ENCODE measurements at regions not wholly inside any gene's neighbourhood (a gene's known extent, or its start where the extent isn't known, plus 50 kb on each side); places are given as distances from the start of the nearest gene placed in this dataset.

DNA sequence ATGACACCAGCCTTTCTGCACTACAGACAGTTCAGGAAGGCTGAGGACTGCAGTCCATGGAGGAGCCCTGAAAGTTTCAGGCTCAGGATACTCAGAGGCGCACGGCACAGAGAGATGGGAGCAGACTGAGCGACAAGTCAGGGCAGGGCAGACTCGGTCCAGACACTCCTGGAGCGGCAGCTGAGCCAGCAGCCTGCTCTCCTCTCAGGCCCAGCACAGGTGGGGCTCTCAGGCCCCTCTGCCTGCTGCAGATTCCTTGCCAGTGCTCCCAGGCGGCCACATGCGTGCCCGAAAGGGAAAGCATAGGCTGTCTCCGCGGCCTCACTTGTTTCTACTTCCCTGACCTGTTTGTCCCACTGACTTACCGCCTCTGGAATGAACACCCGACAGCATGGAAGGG is 228.3 kb downstream of the IRX2 start:
- no peak overlapping the region for H3K4me3 ChIP-seq
- ATAC-seq: no peak
- no peak for TF ChIP-seq CTCF (IDR thresholded peaks at IDR 0.05 in 4 of 5, conservative IDR thresholded peaks at IDR 0.05 in 1 of 5)
- TF ChIP-seq POLR2A (IDR thresholded peaks at IDR 0.05): no peak
- no peaks in the 10 kb centered on the region for H3K4me1 ChIP-seq
- no peaks in the 10 kb centered on the region for H3K9me3 ChIP-seq
- intact Hi-C loops (cut with DNase I; ENCODE audit: low total_unique reads) (no loop called here), in situ Hi-C loops (cut with MboI; ENCODE audit: low sequenced_read_pairs in 4 of 4) (no loop called here)
- no peak overlapping the region for H3K27ac ChIP-seq
- no peaks in the 10 kb centered on the region for H3K27me3 ChIP-seq
- DNase-seq: no peak
- no peaks in the 10 kb centered on the region for H3K36me3 ChIP-seq

GRCh38 chr5:2522372-2522771 is 229.1 kb downstream of the IRX2 start:
- no peaks in the 10 kb centered on the region for H3K27me3 ChIP-seq
- H3K36me3 ChIP-seq: no peaks in the 10 kb centered on the region
- H3K27ac ChIP-seq: no peak overlapping the region
- DNase-seq (no peak), ATAC-seq (no peak)
- in situ Hi-C loops (cut with MboI; ENCODE audit: low sequenced_read_pairs in 4 of 4) (no loop called here), intact Hi-C loops (cut with DNase I; ENCODE audit: low total_unique reads) (no loop called here)
- TF ChIP-seq CTCF (IDR thresholded peaks at IDR 0.05 in 4 of 5, conservative IDR thresholded peaks at IDR 0.05 in 1 of 5): no peak
- TF ChIP-seq POLR2A (IDR thresholded peaks at IDR 0.05): no peak
- H3K9me3 ChIP-seq: no peaks in the 10 kb centered on the region
- H3K4me1 ChIP-seq: no peaks in the 10 kb centered on the region
- H3K4me3 ChIP-seq: no peak overlapping the region

GRCh38 chr5:2519153-2519552 is 232.3 kb downstream of the IRX2 start:
- Histone ChIP-seq H3K9me3 (no peaks in the 10 kb centered on the region), H3K27me3 (no peaks in the 10 kb centered on the region), H3K36me3 (no peaks in the 10 kb centered on the region), H3K27ac (no peak overlapping the region), H3K4me3 (no peak overlapping the region), H3K4me1 (no peaks in the 10 kb centered on the region)
- DNase-seq: no peak
- no peak for ATAC-seq
- intact Hi-C loops (cut with DNase I; ENCODE audit: low total_unique reads) (no loop called here), in situ Hi-C loops (cut with MboI; ENCODE audit: low sequenced_read_pairs in 4 of 4) (no loop called here)
- no peak for TF ChIP-seq CTCF (IDR thresholded peaks at IDR 0.05 in 4 of 5, conservative IDR thresholded peaks at IDR 0.05 in 1 of 5)
- no peak for TF ChIP-seq POLR2A (IDR thresholded peaks at IDR 0.05)

GRCh38 chr5:2517451-2517850 is 234.0 kb downstream of the IRX2 start:
- in situ Hi-C loops (cut with MboI; ENCODE audit: low sequenced_read_pairs in 4 of 4): no loop called here
- ATAC-seq (no peak), DNase-seq (no peak)
- H3K9me3 ChIP-seq: no peaks in the 10 kb centered on the region
- intact Hi-C loops (cut with DNase I; ENCODE audit: low total_unique reads): no loop called here
- no peak overlapping the region for H3K4me3 ChIP-seq
- TF ChIP-seq POLR2A (IDR thresholded peaks at IDR 0.05): no peak
- H3K27me3 ChIP-seq: no peaks in the 10 kb centered on the region
- no peaks in the 10 kb centered on the region for H3K36me3 ChIP-seq
- H3K27ac ChIP-seq: no peak overlapping the region
- H3K4me1 ChIP-seq: no peaks in the 10 kb centered on the region

DNA sequence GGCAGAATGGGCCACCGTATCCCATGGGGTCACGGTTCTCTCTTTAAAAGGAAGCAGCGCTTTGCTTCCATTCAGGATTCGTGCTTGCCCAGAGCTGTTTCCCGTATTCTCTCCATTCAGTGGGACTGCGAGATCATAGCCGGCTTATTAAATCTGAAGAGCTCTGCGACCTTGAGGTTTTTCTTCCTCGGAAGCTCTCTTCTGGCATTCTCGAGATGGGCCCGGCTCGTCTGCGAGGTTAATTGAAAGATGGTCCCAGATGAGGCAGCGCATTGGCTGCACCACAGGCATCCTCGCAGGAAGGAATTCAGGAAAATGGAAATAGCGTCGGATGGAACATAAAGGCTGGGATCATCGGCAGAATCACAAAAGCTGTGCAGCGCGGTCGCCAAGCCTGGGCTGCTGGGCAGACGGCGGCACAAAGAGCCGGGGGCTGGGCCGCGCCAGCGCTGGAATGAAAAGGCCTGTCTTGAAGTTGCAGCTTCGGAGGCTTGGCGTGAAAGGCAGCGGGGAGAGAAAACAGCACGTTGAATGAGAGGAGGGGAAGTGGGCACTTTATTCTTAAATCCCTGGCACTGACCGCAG is 236.2 kb downstream of the IRX2 start:
- Histone ChIP-seq H3K4me3 (no peak overlapping the region), H3K36me3 (no peaks in the 10 kb centered on the region), H3K27ac (no peak overlapping the region), H3K4me1 (no peaks in the 10 kb centered on the region), H3K27me3 (no peaks in the 10 kb centered on the region), H3K9me3 (no peaks in the 10 kb centered on the region)
- in situ Hi-C loops (cut with MboI; ENCODE audit: low sequenced_read_pairs in 4 of 4): no loop called here
- DNase-seq: no peak
- ATAC-seq: no peak
- no peak for TF ChIP-seq POLR2A (IDR thresholded peaks at IDR 0.05)
- TF ChIP-seq CTCF (IDR thresholded peaks at IDR 0.05 in 4 of 5, conservative IDR thresholded peaks at IDR 0.05 in 1 of 5): no peak
- intact Hi-C loops (cut with DNase I; ENCODE audit: low total_unique reads): no loop called here
